ENCODE measurements at regions not wholly inside any gene's neighbourhood (a gene's known extent, or its start where the extent isn't known, plus 50 kb on each side); places are given as distances from the start of the nearest gene placed in this dataset.

- TF ChIP-seq CTCF (IDR thresholded peaks at IDR 0.05; ENCODE audit: extremely low read depth, missing control alignments): no peak
- DNase-seq (ENCODE audit: low spot score): no peak
These were observed 357.1 kb upstream of the MGAT4C start for GRCh38 chr12:86613311-86613710.

- no peak for TF ChIP-seq CTCF (IDR thresholded peaks at IDR 0.05; ENCODE audit: extremely low read depth, missing control alignments)
- no peak for DNase-seq (ENCODE audit: low spot score)
These were observed 352.4 kb upstream of the MGAT4C start for GRCh38 chr12:86608638-86609037.

GRCh38 chr12:86601550-86602308 is 345.5 kb upstream of the MGAT4C start:
- TF ChIP-seq CTCF (IDR thresholded peaks at IDR 0.05; ENCODE audit: extremely low read depth, missing control alignments): no peak
- DNase-seq (ENCODE audit: low spot score): no peak

- no peak for DNase-seq (ENCODE audit: low spot score)
- no peak for TF ChIP-seq CTCF (IDR thresholded peaks at IDR 0.05; ENCODE audit: extremely low read depth, missing control alignments)
These were observed 344.6 kb upstream of the MGAT4C start for GRCh38 chr12:86600664-86601231.

GRCh38 chr12:86597431-86597830 is 341.2 kb upstream of the MGAT4C start:
- no peak for DNase-seq (ENCODE audit: low spot score)
- no peak for TF ChIP-seq CTCF (IDR thresholded peaks at IDR 0.05; ENCODE audit: extremely low read depth, missing control alignments)

- TF ChIP-seq CTCF (IDR thresholded peaks at IDR 0.05; ENCODE audit: extremely low read depth, missing control alignments): no peak
- DNase-seq (ENCODE audit: low spot score): no peak
These were observed 334.1 kb upstream of the MGAT4C start for GRCh38 chr12:86590296-86590695.

GRCh38 chr12:86574143-86574542 is 318.0 kb upstream of the MGAT4C start:
- no peak for DNase-seq (ENCODE audit: low spot score)
- no peak for TF ChIP-seq CTCF (IDR thresholded peaks at IDR 0.05; ENCODE audit: extremely low read depth, missing control alignments)

Data from GM20000 (cell line).